Smooth muscle cell (in vitro differentiated cells): ENCODE measurements at regions not wholly inside any gene's neighbourhood (a gene's known extent, or its start where the extent isn't known, plus 50 kb on each side); places are given as distances from the start of the nearest gene placed in this dataset.

Experiments used
- DNase-seq: peaks from one replicate; lab custom pipeline; 2025; ENCODE audit not compliant: unreplicated experiment; lab: John Stamatoyannopoulos, UW
- H2AFZ ChIP-seq: fragments of 200-600 bp; sonication (generic); 2 replicates; pipeline ENCODE4 v1.6.0; 2016; ENCODE audit warnings: antibody characterized with exemption, low read depth, mild to moderate bottlenecking
- H3F3A ChIP-seq: fragments of 200-600 bp; sonication (generic); 2 replicates; pipeline ENCODE4 v1.6.0; 2017; ENCODE audit warnings: antibody characterized with exemption, low read depth
- H3K27ac ChIP-seq: fragments of 200-600 bp; sonication (generic); 2 replicates; pipeline ENCODE4 v1.5.1; 2016; ENCODE audit warnings: low read depth, mild to moderate bottlenecking
- H3K27me3 ChIP-seq: fragments of 200-600 bp; sonication (generic); 2 replicates; pipeline ENCODE4 v1.6.1; 2016; ENCODE audit warnings: low read depth, mild to moderate bottlenecking
- H3K36me3 ChIP-seq: fragments of 200-600 bp; sonication (generic); 2 replicates; pipeline ENCODE4 v1.5.1; 2016; ENCODE audit warnings: low read depth
- H3K4me1 ChIP-seq: fragments of 200-600 bp; sonication (generic); 2 replicates; pipeline ENCODE4 v1.5.1; 2016; ENCODE audit warnings: low read depth
- H3K4me2 ChIP-seq: fragments of 200-600 bp; sonication (generic); 2 replicates; pipeline ENCODE4 v1.6.0; 2016; ENCODE audit warnings: mild to moderate bottlenecking
- H3K4me3 ChIP-seq: fragments of 200-600 bp; sonication (generic); 2 replicates; pipeline ENCODE4 v1.5.1; 2016; ENCODE audit warnings: mild to moderate bottlenecking
- H3K79me2 ChIP-seq: fragments of 200-600 bp; sonication (generic); 2 replicates; pipeline ENCODE4 v1.6.0; 2016; ENCODE audit warnings: low read depth, mild to moderate bottlenecking
- H3K9ac ChIP-seq: fragments of 200-600 bp; sonication (generic); 2 replicates; pipeline ENCODE4 v1.6.0; 2016; ENCODE audit warnings: low read depth
- H3K9me3 ChIP-seq: fragments of 200-600 bp; sonication (generic); replicated peaks from 2 replicates; pipeline ENCODE4 v1.5.1; 2016; ENCODE audit warnings: low read depth
- H4K20me1 ChIP-seq: fragments of 200-600 bp; sonication (generic); 2 replicates; pipeline ENCODE4 v1.6.0; 2016; ENCODE audit warnings: low read depth
- CTCF ChIP-seq: fragments of 200-600 bp; sonication (generic); IDR thresholded peaks from 2 replicates; pipeline ENCODE4 v1.5.1; 2017; ENCODE audit warnings: borderline replicate concordance, mild to moderate bottlenecking, antibody characterized with exemption; ENCODE audit not compliant: insufficient read depth, poor library complexity, severe bottlenecking
- WGBS: methylation state at CpG from one replicate; pipeline ENCODE4 v1.1.7; 2016; ENCODE audit warnings: low lambda C conversion rate; 5-methylcytosine and 5-hydroxymethylcytosine counted together

- Histone ChIP-seq H3F3A (no peaks in the 10 kb centered on the region), H4K20me1 (no peaks in the 10 kb centered on the region), H3K27ac (no peak overlapping the region), H3K4me1 (no peaks in the 10 kb centered on the region), H3K36me3 (no peaks in the 10 kb centered on the region), H2AFZ (no peak overlapping the region), H3K27me3 (no peaks in the 10 kb centered on the region), H3K4me3 (no peak overlapping the region), H3K9ac (no peak overlapping the region), H3K79me2 (no peaks in the 10 kb centered on the region), H3K9me3 (no peaks in the 10 kb centered on the region), H3K4me2 (no peak overlapping the region)
- DNase-seq: no peak
- no peak for TF ChIP-seq CTCF
- 81% methylated on average over 2 of the region's 2 CpGs for WGBS
Observed at GRCh38 chr3:27779176-27779575, 57.1 kb upstream of the EOMES start.

GRCh38 chr3:27789420-27789819, 67.3 kb upstream of the EOMES start:
- 96% methylated on average over 2 of the region's 2 CpGs for WGBS
- H3K36me3 ChIP-seq: no peaks in the 10 kb centered on the region
- H3K27ac ChIP-seq: no peak overlapping the region
- no peak overlapping the region for H2AFZ ChIP-seq
- H3K4me1 ChIP-seq: no peaks in the 10 kb centered on the region
- H3K4me3 ChIP-seq: no peak overlapping the region
- DNase-seq: no peak
- H3K9me3 ChIP-seq: no peaks in the 10 kb centered on the region
- no peaks in the 10 kb centered on the region for H3K27me3 ChIP-seq
- H3K9ac ChIP-seq: no peak overlapping the region
- TF ChIP-seq CTCF: no peak
- no peaks in the 10 kb centered on the region for H3F3A ChIP-seq
- no peaks in the 10 kb centered on the region for H3K79me2 ChIP-seq
- H4K20me1 ChIP-seq: no peaks in the 10 kb centered on the region
- no peak overlapping the region for H3K4me2 ChIP-seq

GRCh38 chr3:27791956-27792355, 69.8 kb upstream of the EOMES start:
- Histone ChIP-seq H3K4me2 (no peak overlapping the region), H3F3A (no peaks in the 10 kb centered on the region), H3K4me1 (no peaks in the 10 kb centered on the region), H3K4me3 (no peak overlapping the region), H4K20me1 (no peaks in the 10 kb centered on the region), H3K27me3 (no peaks in the 10 kb centered on the region), H3K79me2 (no peaks in the 10 kb centered on the region), H3K9ac (no peak overlapping the region), H3K27ac (no peak overlapping the region), H3K36me3 (no peaks in the 10 kb centered on the region), H3K9me3 (no peaks in the 10 kb centered on the region), H2AFZ (no peak overlapping the region)
- WGBS: 90% methylated on average over 2 of the region's 2 CpGs
- TF ChIP-seq CTCF: no peak
- no peak for DNase-seq

- Histone ChIP-seq H3K79me2 (no peaks in the 10 kb centered on the region), H3F3A (no peaks in the 10 kb centered on the region), H3K9me3 (no peaks in the 10 kb centered on the region), H3K4me1 (no peaks in the 10 kb centered on the region), H2AFZ (no peak overlapping the region), H3K27me3 (no peaks in the 10 kb centered on the region), H3K4me3 (no peak overlapping the region), H3K27ac (no peak overlapping the region), H4K20me1 (no peaks in the 10 kb centered on the region), H3K9ac (no peak overlapping the region), H3K4me2 (no peak overlapping the region), H3K36me3 (no peaks in the 10 kb centered on the region)
- TF ChIP-seq CTCF: no peak
- DNase-seq: no peak
- WGBS: 57% methylated on average over 3 of the region's 3 CpGs
Observed at GRCh38 chr3:27792869-27793268, 70.7 kb upstream of the EOMES start.
